GM12878 (cell line): ENCODE measurements at regions not wholly inside any gene's neighbourhood (a gene's known extent, or its start where the extent isn't known, plus 50 kb on each side); places are given as distances from the start of the nearest gene placed in this dataset.

Experiments used
- ATAC-seq: fragments of 200-7000 bp; cut with Tn5 transposase; 3 replicates; pipeline ENCODE4 v1.9.1; 2020; ENCODE audit warnings: mild to moderate bottlenecking, moderate library complexity
- BruUV-seq: library from RNA; stranded (reverse); fragments of 400-500 nt; replicated peaks from 2 replicates; lab custom pipeline; 2021; lab: Mats Ljungman, UMichigan
- CTCF ChIA-PET: fragments of 300-600 bp; sonication (Branson Sonifier 250); formaldehyde crosslinking; extraction: SDS; loops from one replicate; lab custom pipeline; 2021; ENCODE audit warnings: inconsistent platforms; lab: Yijun Ruan, JAX
- POLR2A ChIA-PET: fragments of 350-600 bp; formaldehyde crosslinking; extraction: SDS; loops from one replicate; lab custom pipeline; 2021; ENCODE audit warnings: inconsistent platforms; lab: Charles Lee
- RAD21 ChIA-PET: fragments of 300-600 bp; sonication (Branson Sonifier 250); formaldehyde crosslinking; loops from one replicate; lab custom pipeline; 2023; ENCODE audit warnings: antibody characterized with exemption; ENCODE audit not compliant: unreplicated experiment; lab: Charles Lee
- SMC1A ChIA-PET: fragments of 300-600 bp; sonication (Branson Sonifier 250); formaldehyde crosslinking; loops from one replicate; lab custom pipeline; 2023; ENCODE audit not compliant: unreplicated experiment, uncharacterized antibody; lab: Charles Lee
- DNase-seq: peaks from one replicate; pipeline ENCODE4 v3.0.0-alpha.2; 2011; ENCODE audit warnings: low read depth, low spot score
- FAIRE-seq: peaks from 3 replicates; lab custom pipeline; 2011; peaks lifted over from hg19 to GRCh38; lab: Jason Lieb, UNC
- H2AFZ ChIP-seq: 2 replicates; pipeline ENCODE4 v1.6.0; 2011; ENCODE audit warnings: low read depth, low read length, control low read depth; ENCODE audit not compliant: control insufficient read depth
- H3K27ac ChIP-seq: 2 replicates; pipeline ENCODE4 v1.5.1; 2011; ENCODE audit warnings: control low read depth; ENCODE audit not compliant: control insufficient read depth, insufficient read depth
- H3K27me3 ChIP-seq, 2 experiments: replicated peaks in 1 of 2; 2 replicates each; pipeline versions ENCODE4 v1.6.0 to v1.6.1; 2011; ENCODE audit warnings: low read length in 1 of 2; ENCODE audit not compliant: control insufficient read depth in 2 of 2, insufficient read depth in 2 of 2
- H3K36me3 ChIP-seq, 2 experiments: 2 replicates each; pipeline ENCODE4 v1.5.1; 2011; ENCODE audit warnings: low read length in 1 of 2; ENCODE audit not compliant: control insufficient read depth in 2 of 2, insufficient read depth in 2 of 2
- H3K4me1 ChIP-seq: 2 replicates; pipeline ENCODE4 v1.6.1; 2011; ENCODE audit warnings: mild to moderate bottlenecking, low read length, moderate library complexity, mixed read lengths; ENCODE audit not compliant: control insufficient read depth, insufficient read depth
- H3K4me2 ChIP-seq: 2 replicates; pipeline ENCODE4 v1.6.0; 2011; ENCODE audit warnings: control low read depth; ENCODE audit not compliant: control insufficient read depth, insufficient read depth
- H3K4me3 ChIP-seq: fragments of 200-600 bp; sonication (generic); 2 replicates; pipeline ENCODE4 v1.5.1; 2016
- H3K79me2 ChIP-seq: 2 replicates; pipeline ENCODE4 v1.6.0; 2011; ENCODE audit warnings: low read length; ENCODE audit not compliant: control insufficient read depth, insufficient read depth
- H3K9ac ChIP-seq: 2 replicates; pipeline ENCODE4 v1.8.0; 2011; ENCODE audit warnings: low read length, control low read depth, mixed read lengths; ENCODE audit not compliant: control insufficient read depth, insufficient read depth
- H3K9me3 ChIP-seq: replicated peaks from 3 replicates; pipeline ENCODE4 v1.5.1; 2011; ENCODE audit warnings: mild to moderate bottlenecking, low read length; ENCODE audit not compliant: control insufficient read depth, insufficient read depth
- H4K20me1 ChIP-seq: 2 replicates; pipeline ENCODE4 v1.6.0; 2011; ENCODE audit not compliant: control insufficient read depth, insufficient read depth
- BCLAF1 ChIP-seq: fragments of 450-650 bp; IDR thresholded peaks from 2 replicates; pipeline ENCODE4 v1.6.1; 2017; ENCODE audit warnings: antibody characterized with exemption, mild to moderate bottlenecking, moderate library complexity
- CHD4 ChIP-seq: fragments of 200-600 bp; sonication (generic); IDR thresholded peaks from 2 replicates; pipeline ENCODE4 v1.6.1; 2016; ENCODE audit warnings: mild to moderate bottlenecking
- E4F1 ChIP-seq: fragments of 450-650 bp; IDR thresholded peaks from 2 replicates; pipeline ENCODE4 v1.6.1; 2018; ENCODE audit warnings: borderline replicate concordance, mild to moderate bottlenecking; ENCODE audit not compliant: partially characterized antibody
- HCFC1 ChIP-seq: fragments of 150-350 bp; IDR thresholded peaks from 2 replicates; pipeline ENCODE4 v1.6.1; 2014; ENCODE audit warnings: low read length
- KLF5 ChIP-seq: fragments of 450-650 bp; IDR thresholded peaks from 2 replicates; pipeline ENCODE4 v1.6.1; 2014; ENCODE audit warnings: mild to moderate bottlenecking; ENCODE audit not compliant: partially characterized antibody
- NR2F1 ChIP-seq: fragments of 450-650 bp; conservative IDR thresholded peaks from 2 replicates; pipeline ENCODE4 v1.6.1; 2017; ENCODE audit warnings: mild to moderate bottlenecking
- PKNOX1 ChIP-seq: fragments of 450-650 bp; IDR thresholded peaks from 2 replicates; pipeline ENCODE4 v1.6.1; 2016; ENCODE audit warnings: mild to moderate bottlenecking
- POLR2AphosphoS2 ChIP-seq: IDR thresholded peaks from 2 replicates; pipeline ENCODE4 v1.6.1; 2011; ENCODE audit warnings: low read depth, mild to moderate bottlenecking, low read length, improper control_type of control experiment, moderate library complexity
- SMAD1 ChIP-seq: fragments of 450-650 bp; IDR thresholded peaks from 2 replicates; pipeline ENCODE4 v1.6.1; 2018; ENCODE audit warnings: mild to moderate bottlenecking, low read depth; ENCODE audit not compliant: partially characterized antibody
- SUZ12 ChIP-seq: fragments of 200-600 bp; sonication (generic); IDR thresholded peaks from one replicate; pipeline ENCODE4 v1.6.1; 2018; ENCODE audit warnings: antibody characterized with exemption, mild to moderate bottlenecking; ENCODE audit not compliant: unreplicated experiment
- TAF1 ChIP-seq: IDR thresholded peaks from 2 replicates; pipeline ENCODE4 v1.6.1; 2011; ENCODE audit warnings: mild to moderate bottlenecking, low read depth, low read length, borderline replicate concordance
- TCF12 ChIP-seq: IDR thresholded peaks from 2 replicates; pipeline ENCODE4 v1.6.1; 2011; ENCODE audit warnings: low read depth, mild to moderate bottlenecking, low read length
- ZBTB11 ChIP-seq: fragments of 450-650 bp; formaldehyde crosslinking; IDR thresholded peaks from 2 replicates; pipeline ENCODE4 v1.5.0; 2022; ENCODE audit warnings: mild to moderate bottlenecking, missing genetic modification characterization
- WGBS: methylation state at CpG from one replicate; pipeline ENCODE4 v1.1.6; 2016; ENCODE audit warnings: low lambda C conversion rate; ENCODE audit not compliant: insufficient replicate concordance, insufficient coverage; ENCODE audit errors: missing lambda C conversion rate; 5-methylcytosine and 5-hydroxymethylcytosine counted together
- in situ Hi-C: fragments of 300-500 bp; cut with MboI; formaldehyde crosslinking; loops from 9 replicates; pipeline ENCODE4 v1.14.3; 2018; ENCODE audit warnings: mixed read lengths
- intact Hi-C: fragments of 100-400 bp; cut with micrococcal nuclease; formaldehyde crosslinking; loops from one replicate; pipeline ENCODE4 v1.14.2; 2022; ENCODE audit not compliant: unreplicated experiment

GRCh38 chr22:20650294-20651207 is 123.4 kb upstream of the SERPIND1 start:
- Histone ChIP-seq H3K9ac (no peak overlapping the region), H3K36me3 (no peaks in the 10 kb centered on the region), H2AFZ (no peak overlapping the region), H4K20me1 (no peaks in the 10 kb centered on the region), H3K27ac (no peak overlapping the region), H3K4me2 (no peak overlapping the region), H3K4me3 (no peak overlapping the region), H3K9me3 (no peaks in the 10 kb centered on the region), H3K79me2 (no peaks in the 10 kb centered on the region), H3K27me3 (no peaks in the 10 kb centered on the region; a peak in 1 of 4 replicates), H3K4me1 (no peaks in the 10 kb centered on the region)
- 31% methylated on average over 13 of the region's 13 CpGs for whole genome bisulfite sequencing
- in situ Hi-C loops (no loop called here), intact Hi-C loops (no loop called here)
- FAIRE-seq (no peak), ATAC-seq (no peak), DNase-seq (no peak)
- SMC1A ChIA-PET: no interaction called here
- POLR2A ChIA-PET: no interaction called here
- no peak for TF ChIP-seq KLF5
- no peak for TF ChIP-seq SMAD1
- TF ChIP-seq TAF1: no peak
- TF ChIP-seq E4F1: no peak
- TF ChIP-seq CHD4: no peak
- TF ChIP-seq PKNOX1: no peak
- TF ChIP-seq NR2F1: no peak
- TF ChIP-seq TCF12: no peak
- no peak for TF ChIP-seq HCFC1
- no peak for TF ChIP-seq POLR2AphosphoS2
- no peak for TF ChIP-seq SUZ12
- no peak for TF ChIP-seq BCLAF1
- TF ChIP-seq ZBTB11 (CRISPR knock-in tag): no peak
- RAD21 ChIA-PET: no interaction called here
- no TSS peak for BruUV-seq
- CTCF ChIA-PET: no interaction called here
